Posterior vena cava (tissue), 2 donors: ENCODE measurements at regions not wholly inside any gene's neighbourhood (a gene's known extent, or its start where the extent isn't known, plus 50 kb on each side); places are given as distances from the start of the nearest gene placed in this dataset.
"Not testable (repeated sequence)": the region's sequence is repeated elsewhere in the genome, so short reads cannot be mapped to it uniquely, and the experiment has no call there.

ENCODE experiments used
- DNase-seq: peaks from one replicate; pipeline ENCODE4 v3.0.0-alpha.2; 2020; ENCODE audit warnings: low spot score
- intact Hi-C, 2 donors: fragments of 100-400 bp; cut with DNase I; formaldehyde crosslinking; loops; one replicate each; pipeline versions ENCODE4 v1.14.1 to v1.14.2; 2022 to 2023
- donor health status: DM: yes; HTN: yes; CAD: no.
- donor health status: DM: yes; HTN: yes; CAD: no.

DNA sequence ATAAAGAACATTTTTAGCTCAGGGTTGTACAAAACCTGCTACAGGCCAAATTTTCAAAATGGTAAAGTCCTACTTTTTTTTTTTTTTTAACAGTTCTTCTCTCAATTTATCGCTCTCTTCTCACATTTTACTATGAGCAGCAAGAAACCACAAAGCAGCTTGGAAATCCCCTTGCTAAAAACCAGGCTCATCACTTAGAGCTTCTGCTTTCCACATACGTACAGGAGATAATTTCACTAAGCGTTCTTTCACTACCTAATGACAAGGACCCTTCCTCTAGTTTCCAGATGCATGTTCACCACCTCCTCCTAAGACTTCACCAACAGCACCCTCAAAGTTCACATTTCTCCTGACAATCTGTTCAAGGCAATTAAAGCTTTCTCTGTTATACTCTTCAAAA lies 294.9 kb upstream of the CYRIA start:
- intact Hi-C loops = no loop called here

DNA sequence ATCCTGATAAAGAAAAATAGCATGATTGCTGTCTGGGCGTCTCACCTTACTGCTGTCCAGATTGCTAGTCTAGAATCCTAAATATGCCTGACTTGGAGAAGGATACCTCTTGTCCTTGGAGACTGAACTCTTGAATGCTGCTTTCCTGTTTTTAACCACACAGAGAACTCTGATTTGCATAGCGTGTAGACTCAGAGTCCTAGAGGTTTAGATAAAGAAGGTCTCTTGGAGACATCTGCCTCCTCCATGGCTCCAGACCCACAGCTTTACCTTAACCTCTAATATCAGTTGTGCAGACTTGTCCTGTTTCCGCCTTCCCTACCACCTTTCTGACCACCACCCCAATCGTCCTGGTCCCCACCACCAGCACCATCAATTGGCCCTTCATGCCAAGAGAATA lies 292.6 kb upstream of the CYRIA start:
- DNase-seq = no peak
- intact Hi-C loops = no loop called here

More for the DNA sequence above, 294.9 kb upstream of the CYRIA start:
- DNase-seq = no peak

DNA sequence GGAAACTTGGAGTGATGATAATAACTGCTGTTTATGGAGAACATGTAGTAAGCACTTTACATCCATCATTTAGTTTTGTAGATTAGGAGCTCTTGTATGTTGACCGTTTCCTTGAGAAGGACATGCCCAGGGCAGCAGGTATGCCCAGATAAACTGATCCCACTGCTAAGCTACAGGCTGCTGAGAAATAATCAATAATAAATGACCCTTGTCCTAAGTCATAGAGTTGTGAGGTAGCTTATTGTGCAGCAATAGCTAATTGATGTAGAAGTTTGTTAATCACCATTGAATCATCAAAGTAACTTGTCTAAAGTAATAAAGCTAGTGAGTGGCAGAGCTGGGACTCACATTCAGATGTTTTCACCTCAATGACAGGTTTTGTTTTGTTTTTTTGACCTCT lies 287.2 kb upstream of the CYRIA start:
- no peak for DNase-seq
- intact Hi-C loops = no loop called here

GRCh38 chr2:16952368-16952767 lies 286.7 kb upstream of the CYRIA start:
- DNase-seq = no peak

DNA sequence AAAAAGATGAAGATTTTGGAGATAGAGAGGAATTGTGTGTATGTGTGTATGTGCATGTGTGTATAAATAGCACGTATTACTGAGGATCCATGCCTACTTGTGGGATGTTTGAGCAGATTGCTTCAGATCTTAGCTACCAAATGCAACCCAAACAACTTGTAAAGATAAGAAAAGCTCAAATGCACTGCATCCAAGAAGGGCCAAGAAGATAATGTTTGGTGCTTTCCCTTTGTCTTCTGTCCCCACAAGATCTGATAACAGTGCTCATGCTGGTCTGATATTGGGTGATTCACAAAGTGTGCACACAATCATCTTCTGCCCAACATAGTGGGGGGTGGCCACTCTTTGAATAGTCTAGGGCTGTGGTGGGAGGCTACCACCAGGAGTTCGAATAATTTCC lies 284.8 kb upstream of the CYRIA start:
- DNase-seq = no peak
- intact Hi-C loops = no loop called here

More at GRCh38 chr2:16952368-16952767, 286.7 kb upstream of the CYRIA start:
- intact Hi-C loops = no loop called here

GRCh38 chr2:16948710-16949109 lies 283.1 kb upstream of the CYRIA start:
- intact Hi-C loops = no loop called here
- no peak for DNase-seq

GRCh38 chr2:16948053-16948452 lies 282.4 kb upstream of the CYRIA start:
- intact Hi-C loops = no loop called here
- DNase-seq = no peak

GRCh38 chr2:16943279-16943958 lies 277.8 kb upstream of the CYRIA start:
- intact Hi-C loops = no loop called here
- no peak for DNase-seq

- no peak for DNase-seq
- intact Hi-C loops = no loop called here
Observed at GRCh38 chr2:16940214-16940613, 274.6 kb upstream of the CYRIA start.

DNA sequence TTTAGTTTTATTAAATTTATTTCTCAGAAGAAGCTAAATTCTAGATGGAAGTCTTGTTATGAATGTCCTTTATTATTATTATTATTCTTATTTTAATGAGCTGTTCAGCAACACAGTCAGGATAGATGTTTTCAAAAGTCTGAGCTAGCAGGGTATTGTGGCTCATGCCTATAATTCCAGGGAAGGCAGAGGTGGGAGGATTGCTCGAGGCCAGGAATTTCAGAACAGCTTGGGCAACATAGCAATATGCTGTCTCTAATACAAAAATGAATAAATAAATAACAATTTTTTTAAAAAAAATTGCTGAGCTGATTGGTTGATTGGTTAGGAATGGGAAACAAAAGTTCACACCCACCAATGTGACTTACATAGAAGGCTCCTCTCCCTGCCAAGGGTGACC lies 274.1 kb upstream of the CYRIA start:
- intact Hi-C loops = no loop called here
- no peak for DNase-seq

DNA sequence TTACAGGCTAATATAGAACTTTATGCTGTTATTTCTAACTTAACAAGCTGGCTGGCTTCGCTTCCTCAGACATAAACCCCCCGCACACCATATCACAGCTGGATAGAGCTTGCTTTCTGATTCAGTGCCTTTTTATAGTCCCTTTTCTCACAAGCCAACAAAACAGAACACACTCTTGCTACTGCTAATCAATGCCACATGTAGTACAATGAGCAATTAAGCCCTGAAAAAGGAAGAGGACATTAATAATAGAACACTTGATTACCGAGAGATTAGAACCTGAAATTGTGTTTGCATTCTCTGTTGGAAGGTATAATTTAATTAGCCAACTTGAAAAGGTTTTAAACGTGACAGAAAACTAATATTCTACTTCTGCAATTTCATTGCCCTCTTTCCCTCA lies 267.7 kb upstream of the CYRIA start:
- intact Hi-C loops = no loop called here
- DNase-seq = no peak

GRCh38 chr2:16932826-16933225 lies 267.2 kb upstream of the CYRIA start:
- DNase-seq = no peak
- intact Hi-C loops = no loop called here

DNA sequence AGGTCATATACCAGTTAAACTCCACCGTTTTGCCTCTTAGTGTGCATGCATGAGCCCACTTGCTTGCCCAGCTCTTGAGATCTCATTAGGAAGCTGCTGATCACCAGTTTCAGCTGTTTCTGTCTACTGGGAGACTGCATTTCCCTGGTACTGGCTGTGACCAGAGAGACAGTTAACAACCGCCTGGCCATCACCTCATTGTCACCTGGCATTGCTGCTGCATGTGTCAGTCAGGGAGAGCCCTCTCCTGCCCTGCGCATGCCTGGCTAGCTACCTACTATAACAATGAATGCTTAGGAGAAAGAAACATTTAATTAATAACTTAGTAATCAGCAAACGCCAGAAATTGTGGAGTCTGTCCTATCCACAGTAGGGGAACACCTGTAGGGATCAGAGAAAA lies 265.8 kb upstream of the CYRIA start:
- DNase-seq = no peak
- intact Hi-C loops = no loop called here

DNA sequence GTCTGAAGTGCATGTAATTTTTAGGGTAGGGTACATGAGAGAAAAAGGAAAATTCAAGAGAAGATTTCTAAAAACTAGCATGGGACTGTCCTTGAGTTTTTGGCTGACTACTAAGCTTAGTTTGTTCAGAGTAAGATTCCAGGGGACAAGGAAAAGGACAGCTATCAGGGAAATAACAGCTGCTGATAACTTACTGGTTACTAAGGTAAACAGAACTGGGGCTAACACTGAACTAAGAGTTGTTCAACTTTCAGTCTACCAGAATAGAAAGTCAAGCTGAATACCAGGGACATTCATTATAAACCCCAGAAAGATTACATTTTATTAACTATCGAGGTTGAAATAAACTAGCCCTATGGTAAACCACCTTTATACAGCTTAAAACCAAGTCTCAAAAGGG lies 261.8 kb upstream of the CYRIA start:
- DNase-seq = no peak
- intact Hi-C loops = no loop called here

DNA sequence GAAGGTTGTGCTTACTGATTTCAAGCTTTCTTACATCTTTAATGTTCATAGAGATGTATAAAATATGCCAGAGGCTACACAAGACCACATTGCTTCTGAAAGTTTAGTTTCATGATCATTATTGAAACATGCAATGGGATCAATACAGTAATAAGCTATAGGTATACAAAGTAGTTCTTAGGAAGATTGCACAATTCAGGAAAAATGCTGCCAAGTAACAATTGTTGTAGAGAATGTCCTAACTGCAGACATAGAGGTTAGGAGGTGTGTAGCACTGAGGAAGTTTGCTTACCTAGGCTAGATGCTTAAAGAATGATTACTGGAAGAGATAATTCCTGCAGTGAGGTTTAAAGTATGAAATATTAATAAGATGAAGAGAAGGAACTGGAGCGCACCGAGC lies 259.5 kb upstream of the CYRIA start:
- no peak for DNase-seq
- intact Hi-C loops = no loop called here

DNA sequence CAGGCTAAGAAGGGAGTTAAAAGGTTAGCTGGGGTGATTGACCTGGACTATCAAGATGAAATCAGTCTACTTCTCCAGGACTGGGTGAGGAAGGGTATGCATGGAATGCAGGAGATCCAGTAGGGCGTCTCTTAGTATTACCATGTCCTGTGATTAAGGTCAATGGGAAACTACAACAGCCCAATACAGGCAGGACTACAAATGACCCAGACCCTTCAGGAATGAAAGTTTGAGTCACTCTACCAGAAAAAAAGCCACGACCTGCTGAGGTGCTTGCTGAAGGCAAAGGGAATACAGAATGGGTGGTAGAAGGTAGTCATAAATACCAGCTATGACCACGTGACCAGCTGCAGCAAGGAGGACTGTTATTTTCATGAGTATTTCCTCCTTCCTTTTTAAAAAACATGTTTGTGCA lies 249.7 kb upstream of the CYRIA start:
- intact Hi-C loops, DNase-seq: not testable (repeated sequence)

DNA sequence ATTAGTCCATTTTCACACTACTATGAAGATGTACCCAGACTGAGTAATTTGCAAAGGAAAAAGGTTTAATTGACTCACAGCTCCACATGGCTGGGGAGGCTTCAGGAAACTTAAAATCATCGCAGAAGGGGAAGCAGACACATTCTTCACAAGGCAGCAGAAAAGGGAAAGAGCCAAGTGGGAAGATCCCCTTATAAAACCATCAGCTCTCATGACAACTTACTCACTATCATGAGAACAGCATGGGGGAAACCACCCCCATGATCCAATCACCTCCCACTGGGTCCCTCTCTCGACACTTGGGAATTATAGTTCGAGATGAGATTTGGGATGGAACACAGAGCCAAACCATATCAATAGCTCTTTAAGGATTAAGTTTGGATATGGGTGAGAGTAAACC lies 246.1 kb upstream of the CYRIA start:
- no peak for DNase-seq
- intact Hi-C loops = no loop called here

- DNase-seq = no peak
- intact Hi-C loops = no loop called here
Observed at GRCh38 chr2:16908656-16909055, 243.0 kb upstream of the CYRIA start.

- intact Hi-C loops = no loop called here
- DNase-seq = no peak
Observed at GRCh38 chr2:16907645-16908282, 242.1 kb upstream of the CYRIA start.

GRCh38 chr2:16905325-16905724 lies 239.7 kb upstream of the CYRIA start:
- intact Hi-C loops = not testable (repeated sequence)

GRCh38 chr2:16900405-16901025 lies 234.9 kb upstream of the CYRIA start:
- no peak for DNase-seq
- intact Hi-C loops = no loop called here

More at GRCh38 chr2:16905325-16905724, 239.7 kb upstream of the CYRIA start:
- DNase-seq = not testable (repeated sequence)
